OCI-LY1 (cell line): ENCODE measurements at regions not wholly inside any gene's neighbourhood (a gene's known extent, or its start where the extent isn't known, plus 50 kb on each side); places are given as distances from the start of the nearest gene placed in this dataset.
"Not testable (repeated sequence)": the region's sequence is repeated elsewhere in the genome, so short reads cannot be mapped to it uniquely, and the experiment has no call there.

Experiments
- H2AFZ ChIP-seq: fragments of 200-600 bp; sonication (generic), shearing (Covaris generic); 2 replicates; pipeline ENCODE4 v1.6.0; 2014; ENCODE audit warnings: antibody characterized with exemption, mild to moderate bottlenecking, low read length
- H3F3A ChIP-seq: fragments of 200-600 bp; sonication (generic), shearing (Covaris generic); 2 replicates; pipeline ENCODE4 v1.6.0; 2014; ENCODE audit warnings: mild to moderate bottlenecking, antibody characterized with exemption, low read length, moderate library complexity; ENCODE audit not compliant: insufficient read depth
- H3K27ac ChIP-seq: fragments of 200-600 bp; sonication (generic); 2 replicates; pipeline ENCODE4 v1.5.1; 2014; ENCODE audit warnings: low read length, mixed run types, mild to moderate bottlenecking, low read depth; ENCODE audit not compliant: poor library complexity, severe bottlenecking
- H3K27me3 ChIP-seq: fragments of 200-600 bp; sonication (generic); 2 replicates; pipeline ENCODE4 v1.6.0; 2014; ENCODE audit warnings: antibody characterized with exemption, mild to moderate bottlenecking, low read length, moderate library complexity; ENCODE audit not compliant: insufficient read depth
- H3K36me3 ChIP-seq: fragments of 200-600 bp; sonication (generic); 2 replicates; pipeline ENCODE4 v1.6.1; 2014; ENCODE audit warnings: mild to moderate bottlenecking, antibody characterized with exemption, low read length, moderate library complexity, mixed read lengths; ENCODE audit not compliant: insufficient read depth
- H3K4me1 ChIP-seq: fragments of 200-600 bp; sonication (generic); 2 replicates; pipeline ENCODE4 v1.5.1; 2014; ENCODE audit warnings: mild to moderate bottlenecking, low read length, moderate library complexity; ENCODE audit not compliant: insufficient read depth, severe bottlenecking
- H3K4me2 ChIP-seq: fragments of 200-600 bp; sonication (generic), shearing (Covaris generic); 2 replicates; pipeline ENCODE4 v1.6.1; 2014; ENCODE audit warnings: low read length
- H3K4me3 ChIP-seq: fragments of 200-600 bp; sonication (generic); 2 replicates; pipeline ENCODE4 v1.5.1; 2014; ENCODE audit warnings: low read length, low read depth, mild to moderate bottlenecking, mixed read lengths; ENCODE audit not compliant: poor library complexity, severe bottlenecking
- H3K79me2 ChIP-seq: fragments of 200-600 bp; shearing (Covaris generic); 2 replicates; pipeline ENCODE4 v1.6.1; 2016; ENCODE audit warnings: mixed run types, low read length, mixed read lengths; ENCODE audit not compliant: insufficient read depth
- H3K9ac ChIP-seq: fragments of 200-600 bp; sonication (generic), shearing (Covaris generic); 2 replicates; pipeline ENCODE4 v1.6.1; 2014; ENCODE audit warnings: mild to moderate bottlenecking, low read length, mixed read lengths
- H3K9me2 ChIP-seq: fragments of 200-600 bp; sonication (generic), shearing (Covaris generic); 2 replicates; pipeline ENCODE4 v1.6.1; 2014; ENCODE audit warnings: low read depth, mild to moderate bottlenecking, low read length, mixed read lengths
- H3K9me3 ChIP-seq: fragments of 200-600 bp; shearing (Covaris generic); 2 replicates; pipeline ENCODE4 v1.6.1; 2014; ENCODE audit warnings: low read length, mixed read lengths
- H4K20me1 ChIP-seq: fragments of 200-600 bp; sonication (generic), shearing (Covaris generic); 2 replicates; pipeline ENCODE4 v1.6.0; 2016; ENCODE audit warnings: mild to moderate bottlenecking, low read length; ENCODE audit not compliant: insufficient read depth
- CTCF ChIP-seq: fragments of 200-600 bp; sonication (generic), shearing (Covaris generic); IDR thresholded peaks from 2 replicates; pipeline ENCODE4 v1.5.1; 2017; ENCODE audit warnings: mild to moderate bottlenecking, antibody characterized with exemption, low read length, moderate library complexity, mixed read lengths
- EZH2 ChIP-seq: fragments of 200-600 bp; sonication (generic), shearing (Covaris generic); IDR thresholded peaks from 2 replicates; pipeline ENCODE4 v1.8.0; 2017; ENCODE audit warnings: borderline replicate concordance, mixed run types, mild to moderate bottlenecking, antibody characterized with exemption, low read length, moderate library complexity, mixed read lengths

- H3K9ac ChIP-seq = no peak overlapping the region
- H3K4me1 ChIP-seq = no peaks in the 10 kb centered on the region
- no peaks in the 10 kb centered on the region for H3K36me3 ChIP-seq
- no peaks in the 10 kb centered on the region for H3K9me3 ChIP-seq
- no peak for TF ChIP-seq EZH2
- no peak for TF ChIP-seq CTCF
- no peak overlapping the region for H2AFZ ChIP-seq
- no peaks in the 10 kb centered on the region for H4K20me1 ChIP-seq
- no peak overlapping the region for H3K27ac ChIP-seq
- no peaks in the 10 kb centered on the region for H3K27me3 ChIP-seq
- H3K4me2 ChIP-seq = no peak overlapping the region
- no peaks in the 10 kb centered on the region for H3K79me2 ChIP-seq
- no peaks in the 10 kb centered on the region for H3K9me2 ChIP-seq
- no peak overlapping the region for H3K4me3 ChIP-seq
- H3F3A ChIP-seq = no peaks in the 10 kb centered on the region
Measured at GRCh38 chr6:165146456-165146855, 162.9 kb downstream of the C6orf118 start.

- H3K4me2 ChIP-seq = no peak overlapping the region
- no peaks in the 10 kb centered on the region for H3K27me3 ChIP-seq
- H3K27ac ChIP-seq = no peak overlapping the region
- no peaks in the 10 kb centered on the region for H3K9me2 ChIP-seq
- H4K20me1 ChIP-seq = no peaks in the 10 kb centered on the region
- no peaks in the 10 kb centered on the region for H3K79me2 ChIP-seq
- no peak overlapping the region for H2AFZ ChIP-seq
- no peaks in the 10 kb centered on the region for H3K36me3 ChIP-seq
- no peaks in the 10 kb centered on the region for H3F3A ChIP-seq
- no peak for TF ChIP-seq EZH2
- H3K9me3 ChIP-seq = no peaks in the 10 kb centered on the region
- no peak overlapping the region for H3K9ac ChIP-seq
- no peaks in the 10 kb centered on the region for H3K4me1 ChIP-seq
- no peak overlapping the region for H3K4me3 ChIP-seq
Measured at GRCh38 chr6:165135889-165136288, 173.5 kb downstream of the C6orf118 start.

GRCh38 chr6:165129086-165129485, 180.3 kb downstream of the C6orf118 start:
- TF ChIP-seq EZH2 (no peak), CTCF (no peak)
- no peaks in the 10 kb centered on the region for H3K9me2 ChIP-seq
- H3K4me3 ChIP-seq = no peak overlapping the region
- H3K79me2 ChIP-seq = no peaks in the 10 kb centered on the region
- H2AFZ ChIP-seq = no peak overlapping the region
- no peaks in the 10 kb centered on the region for H4K20me1 ChIP-seq
- no peaks in the 10 kb centered on the region for H3K36me3 ChIP-seq
- no peak overlapping the region for H3K27ac ChIP-seq
- no peak overlapping the region for H3K9ac ChIP-seq
- H3K27me3 ChIP-seq = no peaks in the 10 kb centered on the region
- no peaks in the 10 kb centered on the region for H3K4me1 ChIP-seq
- H3K4me2 ChIP-seq = no peak overlapping the region
- no peaks in the 10 kb centered on the region for H3K9me3 ChIP-seq
- H3F3A ChIP-seq = no peaks in the 10 kb centered on the region

- H3K4me1 ChIP-seq, H3K9ac ChIP-seq, H3K4me3 ChIP-seq, H3K4me2 ChIP-seq, H3K27me3 ChIP-seq, H3K9me2 ChIP-seq, H3F3A ChIP-seq, H3K79me2 ChIP-seq, H3K9me3 ChIP-seq, H3K36me3 ChIP-seq, H4K20me1 ChIP-seq, H3K27ac ChIP-seq, H2AFZ ChIP-seq: not testable (repeated sequence)
Measured at GRCh38 chr6:165127743-165128142, 181.7 kb downstream of the C6orf118 start.

DNA sequence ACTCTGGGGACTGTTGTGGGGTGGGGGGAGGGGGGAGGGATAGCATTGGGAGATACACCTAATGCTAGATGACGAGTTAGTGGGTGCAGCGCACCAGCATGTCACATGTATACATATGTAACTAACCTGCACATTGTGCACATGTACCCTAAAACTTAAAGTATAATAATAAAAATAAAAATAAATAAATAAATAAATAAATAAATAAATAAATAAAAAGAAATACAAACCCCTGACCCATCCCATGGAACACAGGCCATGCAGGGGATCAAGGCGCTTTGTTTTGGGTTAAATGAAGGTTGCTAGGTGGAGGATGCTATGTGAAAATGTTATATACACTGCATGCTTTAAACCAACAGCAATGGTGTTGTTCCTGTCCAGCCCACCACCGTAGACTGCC, 184.7 kb downstream of the C6orf118 start:
- H3K9me2 ChIP-seq, H2AFZ ChIP-seq: not testable (repeated sequence)

More for the DNA sequence above, 184.7 kb downstream of the C6orf118 start:
- not testable (repeated sequence) for H3K79me2 ChIP-seq, H3K4me2 ChIP-seq, H3K36me3 ChIP-seq, H4K20me1 ChIP-seq, H3K9ac ChIP-seq, H3K27me3 ChIP-seq, H3K4me3 ChIP-seq, H3K9me3 ChIP-seq, H3K27ac ChIP-seq, H3K4me1 ChIP-seq, H3F3A ChIP-seq
